Vagina (tissue), 2 donors: ENCODE measurements at regions not wholly inside any gene's neighbourhood (a gene's known extent, or its start where the extent isn't known, plus 50 kb on each side); places are given as distances from the start of the nearest gene placed in this dataset.

ENCODE experiments used
- DNase-seq, 2 donors: peaks; one replicate each; pipeline ENCODE4 v3.0.0-alpha.2; 2017; ENCODE audit errors: extremely low spot score in 2 of 2
- H3K27ac ChIP-seq: fragments of 200-600 bp; sonication (generic); one replicate; pipeline ENCODE4 v1.5.1; 2019
- H3K27me3 ChIP-seq: fragments of 200-600 bp; sonication (generic); one replicate; pipeline ENCODE4 v1.5.1; 2019
- H3K36me3 ChIP-seq, 2 donors: fragments of 200-600 bp; sonication (generic); one replicate each; pipeline ENCODE4 v1.5.1; 2017 to 2019
- H3K4me1 ChIP-seq: fragments of 200-600 bp; sonication (generic); one replicate; pipeline ENCODE4 v1.5.1; 2019
- H3K4me3 ChIP-seq, 2 donors: fragments of 200-600 bp; sonication (generic); 1 replicate in 1 of 2; 2 replicates in 1 of 2; pipeline ENCODE4 v1.5.1; 2016 to 2019
- H3K9me3 ChIP-seq: fragments of 200-600 bp; sonication (generic); one replicate; pipeline ENCODE4 v1.5.1; 2019
- CTCF ChIP-seq, 3 experiments: fragments of 450-650 bp in 2 of 3; fragments of 200-600 bp in 1 of 3; sonication (generic) in 1 of 3; IDR thresholded peaks; one replicate each; pipeline ENCODE4 v1.5.1; 2017 to 2019; ENCODE audit warnings: antibody characterized with exemption in 3 of 3, mild to moderate bottlenecking in 2 of 3, moderate library complexity in 2 of 3
- POLR2A ChIP-seq, 2 donors: fragments of 450-650 bp; IDR thresholded peaks; one replicate each; pipeline ENCODE4 v1.6.1; 2017; ENCODE audit warnings: antibody characterized with exemption in 2 of 2, mild to moderate bottlenecking in 2 of 2, moderate library complexity in 2 of 2
- POLR2AphosphoS5 ChIP-seq, 2 donors: sonication (generic); formaldehyde crosslinking; IDR thresholded peaks; one replicate each; pipeline ENCODE4 v1.9.0; 2017; ENCODE audit warnings: antibody characterized with exemption in 2 of 2, mild to moderate bottlenecking in 2 of 2, low read depth in 1 of 2; ENCODE audit not compliant: insufficient read depth in 1 of 2
- intact Hi-C: fragments of 100-400 bp; cut with DNase I; formaldehyde crosslinking; loops from one replicate; pipeline ENCODE4 v1.15.1; 2023

- no peak for TF ChIP-seq POLR2A (IDR thresholded peaks at IDR 0.05)
- no peak for TF ChIP-seq POLR2AphosphoS5 (IDR thresholded peaks at IDR 0.05; ENCODE audit: insufficient read depth in 1 of 2, low read depth in 1 of 2)
- no peak for TF ChIP-seq CTCF (IDR thresholded peaks at IDR 0.05)
- H3K4me1 ChIP-seq, result no peaks in the 10 kb centered on the region
- no peak for DNase-seq
- no peaks in the 10 kb centered on the region for H3K9me3 ChIP-seq
- no peaks in the 10 kb centered on the region for H3K27me3 ChIP-seq
- no peak overlapping the region for H3K4me3 ChIP-seq
- intact Hi-C loops, result no loop called here
- H3K27ac ChIP-seq, result no peak overlapping the region
- H3K36me3 ChIP-seq, result no peaks in the 10 kb centered on the region
Observed at GRCh38 chr1:90472775-90473174, 244.3 kb downstream of the BARHL2 start.

GRCh38 chr1:90459570-90459969 is 257.5 kb downstream of the BARHL2 start:
- no peak overlapping the region for H3K4me3 ChIP-seq
- no peaks in the 10 kb centered on the region for H3K27me3 ChIP-seq
- no peak overlapping the region for H3K27ac ChIP-seq
- no peaks in the 10 kb centered on the region for H3K36me3 ChIP-seq
- no peaks in the 10 kb centered on the region for H3K9me3 ChIP-seq
- intact Hi-C loops, result no loop called here
- H3K4me1 ChIP-seq, result no peaks in the 10 kb centered on the region
- TF ChIP-seq POLR2A (IDR thresholded peaks at IDR 0.05) (no peak), POLR2AphosphoS5 (IDR thresholded peaks at IDR 0.05; ENCODE audit: insufficient read depth in 1 of 2, low read depth in 1 of 2) (no peak), CTCF (IDR thresholded peaks at IDR 0.05) (no peak)
- no peak for DNase-seq

GRCh38 chr1:90457985-90458384 is 259.1 kb downstream of the BARHL2 start:
- intact Hi-C loops, result no loop called here
- Histone ChIP-seq H3K27ac (no peak overlapping the region), H3K4me3 (no peak overlapping the region), H3K27me3 (no peaks in the 10 kb centered on the region), H3K36me3 (no peaks in the 10 kb centered on the region), H3K4me1 (no peaks in the 10 kb centered on the region), H3K9me3 (no peaks in the 10 kb centered on the region)
- no peak for DNase-seq
- no peak for TF ChIP-seq CTCF (IDR thresholded peaks at IDR 0.05)
- TF ChIP-seq POLR2AphosphoS5 (IDR thresholded peaks at IDR 0.05; ENCODE audit: insufficient read depth in 1 of 2, low read depth in 1 of 2), result no peak
- TF ChIP-seq POLR2A (IDR thresholded peaks at IDR 0.05), result no peak

GRCh38 chr1:90452491-90452890 is 264.6 kb downstream of the BARHL2 start:
- H3K27me3 ChIP-seq, result no peaks in the 10 kb centered on the region
- no peak for DNase-seq
- no peaks in the 10 kb centered on the region for H3K36me3 ChIP-seq
- H3K4me1 ChIP-seq, result no peaks in the 10 kb centered on the region
- no peak overlapping the region for H3K27ac ChIP-seq
- intact Hi-C loops, result no loop called here
- H3K9me3 ChIP-seq, result no peaks in the 10 kb centered on the region
- no peak overlapping the region for H3K4me3 ChIP-seq
- TF ChIP-seq CTCF (IDR thresholded peaks at IDR 0.05) (no peak), POLR2A (IDR thresholded peaks at IDR 0.05) (no peak), POLR2AphosphoS5 (IDR thresholded peaks at IDR 0.05; ENCODE audit: insufficient read depth in 1 of 2, low read depth in 1 of 2) (no peak)

GRCh38 chr1:90443354-90443753 is 273.7 kb downstream of the BARHL2 start:
- intact Hi-C loops, result no loop called here
- no peak overlapping the region for H3K4me3 ChIP-seq
- TF ChIP-seq POLR2AphosphoS5 (IDR thresholded peaks at IDR 0.05; ENCODE audit: insufficient read depth in 1 of 2, low read depth in 1 of 2) (no peak), POLR2A (IDR thresholded peaks at IDR 0.05) (no peak), CTCF (IDR thresholded peaks at IDR 0.05) (no peak)
- no peaks in the 10 kb centered on the region for H3K4me1 ChIP-seq
- no peaks in the 10 kb centered on the region for H3K9me3 ChIP-seq
- no peak overlapping the region for H3K27ac ChIP-seq
- DNase-seq, result no peak
- no peaks in the 10 kb centered on the region for H3K27me3 ChIP-seq
- H3K36me3 ChIP-seq, result no peaks in the 10 kb centered on the region
